ENCODE measurements at regions not wholly inside any gene's neighbourhood (a gene's known extent, or its start where the extent isn't known, plus 50 kb on each side); places are given as distances from the start of the nearest gene placed in this dataset.

DNA sequence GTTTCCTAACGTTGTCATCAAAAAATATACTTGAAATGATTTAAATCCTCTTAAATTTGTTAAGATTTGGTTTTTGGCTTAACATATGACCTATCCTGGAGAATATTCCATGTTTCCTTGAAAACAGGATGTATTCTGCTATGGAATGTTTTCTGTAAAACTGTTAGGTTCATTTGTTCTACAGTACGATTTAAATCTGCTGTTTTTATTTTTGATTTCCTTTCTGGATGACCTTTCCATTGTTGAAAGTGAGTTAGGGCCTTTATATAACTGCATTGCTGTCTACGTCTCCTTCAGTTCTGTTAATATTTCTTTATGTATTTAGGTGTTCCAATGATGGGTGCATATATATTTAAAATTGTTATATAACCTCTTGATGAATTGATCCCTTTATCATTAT is 465.3 kb upstream of the ALCAM start:
- no peak for TF ChIP-seq EP300 (IDR thresholded peaks at IDR 0.05)
- TF ChIP-seq, protein P1, sequence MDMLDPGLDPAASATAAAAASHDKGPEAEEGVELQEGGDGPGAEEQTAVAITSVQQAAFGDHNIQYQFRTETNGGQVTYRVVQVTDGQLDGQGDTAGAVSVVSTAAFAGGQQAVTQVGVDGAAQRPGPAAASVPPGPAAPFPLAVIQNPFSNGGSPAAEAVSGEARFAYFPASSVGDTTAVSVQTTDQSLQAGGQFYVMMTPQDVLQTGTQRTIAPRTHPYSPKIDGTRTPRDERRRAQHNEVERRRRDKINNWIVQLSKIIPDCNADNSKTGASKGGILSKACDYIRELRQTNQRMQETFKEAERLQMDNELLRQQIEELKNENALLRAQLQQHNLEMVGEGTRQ (IDR thresholded peaks at IDR 0.05) = no peak
- TF ChIP-seq, protein P2, sequence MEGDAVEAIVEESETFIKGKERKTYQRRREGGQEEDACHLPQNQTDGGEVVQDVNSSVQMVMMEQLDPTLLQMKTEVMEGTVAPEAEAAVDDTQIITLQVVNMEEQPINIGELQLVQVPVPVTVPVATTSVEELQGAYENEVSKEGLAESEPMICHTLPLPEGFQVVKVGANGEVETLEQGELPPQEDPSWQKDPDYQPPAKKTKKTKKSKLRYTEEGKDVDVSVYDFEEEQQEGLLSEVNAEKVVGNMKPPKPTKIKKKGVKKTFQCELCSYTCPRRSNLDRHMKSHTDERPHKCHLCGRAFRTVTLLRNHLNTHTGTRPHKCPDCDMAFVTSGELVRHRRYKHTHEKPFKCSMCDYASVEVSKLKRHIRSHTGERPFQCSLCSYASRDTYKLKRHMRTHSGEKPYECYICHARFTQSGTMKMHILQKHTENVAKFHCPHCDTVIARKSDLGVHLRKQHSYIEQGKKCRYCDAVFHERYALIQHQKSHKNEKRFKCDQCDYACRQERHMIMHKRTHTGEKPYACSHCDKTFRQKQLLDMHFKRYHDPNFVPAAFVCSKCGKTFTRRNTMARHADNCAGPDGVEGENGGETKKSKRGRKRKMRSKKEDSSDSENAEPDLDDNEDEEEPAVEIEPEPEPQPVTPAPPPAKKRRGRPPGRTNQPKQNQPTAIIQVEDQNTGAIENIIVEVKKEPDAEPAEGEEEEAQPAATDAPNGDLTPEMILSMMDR (IDR thresholded peaks at IDR 0.05) = no peak
- TF ChIP-seq RAD21 (conservative IDR thresholded peaks at IDR 0.05 in 1 of 2, IDR thresholded peaks at IDR 0.05 in 1 of 2) = no peak
- TF ChIP-seq RFX5 (IDR thresholded peaks at IDR 0.05) = no peak
- TF ChIP-seq POLR2A (IDR thresholded peaks at IDR 0.05; ENCODE audit: low read length) = no peak
- TF ChIP-seq KDM5A (IDR thresholded peaks at IDR 0.05) = no peak
- no peak for TF ChIP-seq EHMT2 (IDR thresholded peaks at IDR 0.05; ENCODE audit: low read depth)
- no peak for TF ChIP-seq CEBPB (IDR thresholded peaks at IDR 0.05)
- TF ChIP-seq MAX (IDR thresholded peaks at IDR 0.05) = no peak
- no peak for TF ChIP-seq RARB (CRISPR knock-in tag; IDR thresholded peaks at IDR 0.05)
- no peak for TF ChIP-seq NR3C1 (IDR thresholded peaks at IDR 0.05)

Measured in A549 (cell line).